Activated CD8-positive, alpha-beta memory T cell treated with anti-CD3 and anti-CD28 coated beads, Interleukin-2, amount 10 ng/mL, durations not matched to agents 7 days and 5 days (primary cell): ENCODE measurements at regions not wholly inside any gene's neighbourhood (a gene's known extent, or its start where the extent isn't known, plus 50 kb on each side); places are given as distances from the start of the nearest gene placed in this dataset.
A peak's percentile ranks its signal among the peaks of the same experiment; 100 is the strongest.

Source experiments
- ATAC-seq: fragments of 150-1000 bp; cut with Tn5 transposase; one replicate; pipeline ENCODE4 v1.10.0; 2021; ENCODE audit warnings: moderate library complexity
- CTCF ChIA-PET: fragments of 350-600 bp; sonication (Branson Sonifier 250); formaldehyde crosslinking; loops from one replicate; lab custom pipeline; 2021; ENCODE audit warnings: antibody characterized with exemption; lab: Charles Lee
- DNase-seq: peaks from one replicate; pipeline ENCODE4 v3.0.0-alpha.2; 2020
- H3K27ac Mint-ChIP-seq: one replicate; pipeline ENCODE4 v1.8.0; 2021; ENCODE audit warnings: mild to moderate bottlenecking, mixed read lengths
- H3K27me3 Mint-ChIP-seq: one replicate; pipeline ENCODE4 v1.8.0; 2021; ENCODE audit warnings: mixed read lengths
- H3K36me3 Mint-ChIP-seq: one replicate; pipeline ENCODE4 v1.8.0; 2021; ENCODE audit warnings: mild to moderate bottlenecking, mixed read lengths
- H3K4me1 Mint-ChIP-seq: one replicate; pipeline ENCODE4 v1.8.0; 2021; ENCODE audit warnings: mixed read lengths
- H3K4me3 Mint-ChIP-seq: one replicate; pipeline ENCODE4 v1.8.0; 2021; ENCODE audit warnings: mild to moderate bottlenecking, moderate library complexity, mixed read lengths
- H3K9me3 Mint-ChIP-seq: one replicate; pipeline ENCODE4 v1.8.0; 2022; ENCODE audit warnings: low read depth, mixed read lengths

DNA sequence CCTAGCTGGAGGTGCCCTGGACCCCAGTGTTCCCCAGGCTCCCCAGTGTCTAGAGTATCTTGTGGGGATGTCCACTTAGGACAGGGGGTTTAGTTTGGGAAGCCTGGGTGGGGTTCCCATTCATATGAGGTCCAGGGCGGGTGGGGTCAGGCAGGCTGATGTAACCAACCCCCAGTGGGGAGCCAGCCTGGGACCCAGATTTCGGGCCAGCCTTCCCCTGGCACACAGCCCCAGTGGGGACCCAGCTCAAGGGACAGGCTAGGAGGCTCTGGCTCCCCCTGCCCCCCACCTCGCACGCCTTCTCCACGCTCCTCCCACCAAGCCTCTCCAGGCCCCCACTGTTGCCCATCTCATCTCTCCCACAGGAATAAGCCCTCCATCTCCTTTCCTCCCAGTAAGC lies 323.5 kb downstream of the UACA start:
- Mint-ChIP-seq H3K36me3 (no peaks in the 10 kb centered on the region), H3K27me3 (peaks cover 52% of the 10 kb centered on the region), H3K4me1 (peaks cover 22% of the 10 kb centered on the region), H3K4me3 (no peak overlapping the region), H3K9me3 (no peaks in the 10 kb centered on the region), H3K27ac (no peak overlapping the region)
- ATAC-seq (no peak), DNase-seq (no peak)
- CTCF ChIA-PET: interaction anchor here (0.9 kb wide), 1 partner anchor 17 kb away, joined by 3 read pairs; no protein-coding TSS in a partner anchor

- no peaks in the 10 kb centered on the region for H3K36me3 Mint-ChIP-seq
- ATAC-seq (no peak), DNase-seq (no peak)
- H3K4me3 Mint-ChIP-seq: no peak overlapping the region
- CTCF ChIA-PET: no interaction called here
- H3K27me3 Mint-ChIP-seq: peaks cover 49% of the 10 kb centered on the region
- peaks cover 24% of the 10 kb centered on the region for H3K4me1 Mint-ChIP-seq
- H3K27ac Mint-ChIP-seq: no peak overlapping the region
- no peaks in the 10 kb centered on the region for H3K9me3 Mint-ChIP-seq
Observed at GRCh38 chr15:70439304-70439877, 324.0 kb downstream of the UACA start.

GRCh38 chr15:70438776-70439175 lies 324.6 kb downstream of the UACA start:
- no peak overlapping the region for H3K27ac Mint-ChIP-seq
- H3K9me3 Mint-ChIP-seq: no peaks in the 10 kb centered on the region
- CTCF ChIA-PET: no interaction called here
- peaks cover 24% of the 10 kb centered on the region for H3K4me1 Mint-ChIP-seq
- no peak for ATAC-seq
- no peaks in the 10 kb centered on the region for H3K36me3 Mint-ChIP-seq
- peaks cover 45% of the 10 kb centered on the region for H3K27me3 Mint-ChIP-seq
- no peak for DNase-seq
- H3K4me3 Mint-ChIP-seq: no peak overlapping the region

DNA sequence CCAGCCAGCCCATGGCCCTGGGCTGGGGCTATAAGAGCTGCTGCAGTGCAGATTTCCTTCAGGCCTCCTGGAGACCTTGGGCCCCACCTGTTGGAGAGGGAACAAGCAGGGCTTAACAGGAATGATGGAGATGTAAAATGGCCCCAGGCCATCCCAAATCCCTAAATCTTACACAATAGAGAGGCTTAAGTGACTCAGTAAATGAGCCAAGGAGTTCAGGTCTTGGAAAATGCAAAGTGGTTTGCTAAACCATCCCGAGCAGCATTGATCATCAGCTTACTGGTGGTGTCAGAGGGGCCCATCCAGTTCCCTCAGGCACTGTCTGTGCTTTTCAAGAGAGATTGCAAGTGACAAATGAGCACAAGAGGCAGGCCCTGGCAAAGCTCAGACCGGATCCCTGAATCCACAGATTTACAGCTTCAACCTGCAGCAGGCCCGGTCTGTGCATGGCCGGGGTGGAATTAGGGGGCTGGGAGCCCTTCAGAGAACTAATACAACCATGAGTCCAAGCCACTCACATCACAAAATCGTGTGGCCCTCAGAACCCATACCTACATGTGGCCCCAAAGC lies 325.4 kb downstream of the UACA start:
- Mint-ChIP-seq H3K9me3 (no peaks in the 10 kb centered on the region), H3K4me3 (no peak overlapping the region), H3K27ac (no peak overlapping the region), H3K27me3 (peaks cover 41% of the 10 kb centered on the region), H3K36me3 (no peaks in the 10 kb centered on the region), H3K4me1 (peaks cover 24% of the 10 kb centered on the region)
- DNase-seq: no peak
- CTCF ChIA-PET: no interaction called here
- ATAC-seq: no peak

- peaks cover 40% of the 10 kb centered on the region for H3K27me3 Mint-ChIP-seq
- no peak for ATAC-seq
- H3K36me3 Mint-ChIP-seq: no peaks in the 10 kb centered on the region
- DNase-seq: no peak
- peaks cover 24% of the 10 kb centered on the region for H3K4me1 Mint-ChIP-seq
- H3K27ac Mint-ChIP-seq: no peak overlapping the region
- H3K4me3 Mint-ChIP-seq: no peak overlapping the region
- CTCF ChIA-PET: interaction anchor here (1.4 kb wide), 1 partner anchor 23 kb away, joined by 4 read pairs; no protein-coding TSS in a partner anchor
- H3K9me3 Mint-ChIP-seq: no peaks in the 10 kb centered on the region
Observed at GRCh38 chr15:70437089-70437488, 326.3 kb downstream of the UACA start.

DNA sequence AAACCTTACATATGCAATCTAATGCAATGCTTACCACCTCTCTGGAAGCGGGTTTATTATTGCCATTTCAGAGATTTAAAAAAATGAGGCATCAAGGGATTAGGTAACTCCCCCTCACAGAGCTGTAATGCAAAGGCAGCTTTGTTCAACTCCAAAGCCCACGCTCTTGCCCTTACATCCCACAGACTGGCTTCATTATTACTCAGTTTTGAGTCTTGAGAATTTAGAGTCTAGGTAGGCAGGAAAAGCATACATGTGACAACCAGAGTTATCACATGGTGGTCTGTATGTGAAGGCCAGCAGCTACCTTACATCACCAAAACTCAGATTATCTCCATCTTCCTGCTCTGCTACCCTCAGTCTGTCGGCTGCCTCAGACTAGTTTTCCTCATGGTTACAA lies 326.9 kb downstream of the UACA start:
- ATAC-seq (peak; percentile 66), DNase-seq (peak; percentile 56)
- Mint-ChIP-seq H3K27me3 (peaks cover 40% of the 10 kb centered on the region), H3K27ac (no peak overlapping the region), H3K4me3 (no peak overlapping the region), H3K36me3 (no peaks in the 10 kb centered on the region), H3K9me3 (no peaks in the 10 kb centered on the region), H3K4me1 (peaks cover 24% of the 10 kb centered on the region)
- CTCF ChIA-PET: interaction anchor here (1.4 kb wide), 1 partner anchor 24 kb away, joined by 4 read pairs; no protein-coding TSS in a partner anchor

- H3K27ac Mint-ChIP-seq: no peak overlapping the region
- H3K36me3 Mint-ChIP-seq: no peaks in the 10 kb centered on the region
- H3K4me1 Mint-ChIP-seq: peaks cover 24% of the 10 kb centered on the region
- DNase-seq (no peak), ATAC-seq (no peak)
- CTCF ChIA-PET: interaction anchor here (1.4 kb wide), 1 partner anchor 24 kb away, joined by 4 read pairs; no protein-coding TSS in a partner anchor
- H3K9me3 Mint-ChIP-seq: no peaks in the 10 kb centered on the region
- H3K27me3 Mint-ChIP-seq: peaks cover 40% of the 10 kb centered on the region
- H3K4me3 Mint-ChIP-seq: no peak overlapping the region
Observed at GRCh38 chr15:70435872-70436271, 327.5 kb downstream of the UACA start.

DNA sequence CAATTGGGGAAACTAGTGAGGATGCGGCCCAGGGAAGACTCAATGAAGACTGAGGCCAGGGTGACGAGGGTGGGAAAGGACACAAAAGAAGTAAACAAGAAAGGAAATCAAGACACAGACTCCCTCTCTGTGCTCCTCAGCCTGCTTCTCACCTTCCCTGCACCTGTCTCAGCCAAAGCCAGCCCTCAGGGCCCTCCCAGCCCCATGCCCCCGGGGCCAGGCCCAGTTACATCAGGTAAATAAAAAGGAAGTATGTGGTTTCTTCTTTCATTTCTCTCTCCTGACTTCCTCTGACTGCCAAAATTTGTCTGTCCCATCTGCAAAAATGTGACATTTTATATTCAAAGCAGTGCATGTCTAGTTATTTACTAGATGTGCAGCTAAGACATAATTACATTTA lies 328.0 kb downstream of the UACA start:
- Mint-ChIP-seq H3K36me3 (no peaks in the 10 kb centered on the region), H3K27ac (no peak overlapping the region), H3K4me3 (no peak overlapping the region), H3K9me3 (no peaks in the 10 kb centered on the region), H3K4me1 (peaks cover 24% of the 10 kb centered on the region), H3K27me3 (peaks cover 36% of the 10 kb centered on the region)
- DNase-seq: no peak
- CTCF ChIA-PET: no interaction called here
- no peak for ATAC-seq

- Mint-ChIP-seq H3K9me3 (no peaks in the 10 kb centered on the region), H3K4me1 (peaks cover 24% of the 10 kb centered on the region), H3K27me3 (peaks cover 45% of the 10 kb centered on the region), H3K36me3 (no peaks in the 10 kb centered on the region), H3K4me3 (no peak overlapping the region), H3K27ac (no peak overlapping the region)
- ATAC-seq (no peak), DNase-seq (no peak)
- CTCF ChIA-PET: interaction anchor here (1.5 kb wide), 1 partner anchor 79 kb away, joined by 4 read pairs; no protein-coding TSS in a partner anchor
Observed at GRCh38 chr15:70433586-70434324, 329.6 kb downstream of the UACA start.

DNA sequence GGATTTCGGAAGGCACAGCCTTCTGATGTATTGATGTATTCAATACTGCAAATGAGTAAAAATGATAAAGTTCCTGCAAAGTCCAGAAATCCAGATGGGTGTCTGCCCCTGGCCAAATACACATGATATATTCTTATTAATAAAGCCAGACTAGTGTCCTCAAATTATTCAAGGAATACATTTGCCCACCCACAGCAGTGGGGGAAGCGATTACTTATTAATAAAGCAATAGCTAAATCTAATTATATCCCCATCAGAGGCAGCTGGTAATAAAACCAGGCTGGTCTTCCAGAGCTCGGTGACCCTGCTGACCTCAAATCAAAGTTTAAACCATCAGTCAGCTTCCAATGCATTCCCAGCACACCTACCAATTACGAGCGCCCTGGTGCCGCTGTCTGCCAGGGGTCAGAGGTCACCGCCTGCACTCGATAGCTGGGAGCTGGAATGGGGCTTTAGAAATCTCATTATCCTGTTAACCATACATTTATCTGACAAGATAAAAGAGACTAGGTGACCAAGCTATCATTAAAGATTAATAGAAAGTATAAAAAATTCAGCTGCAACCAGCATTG lies 330.3 kb downstream of the UACA start:
- H3K4me3 Mint-ChIP-seq: no peak overlapping the region
- no peaks in the 10 kb centered on the region for H3K9me3 Mint-ChIP-seq
- H3K27me3 Mint-ChIP-seq: peaks cover 48% of the 10 kb centered on the region
- ATAC-seq: no peak
- H3K4me1 Mint-ChIP-seq: peaks cover 24% of the 10 kb centered on the region
- no peak overlapping the region for H3K27ac Mint-ChIP-seq
- H3K36me3 Mint-ChIP-seq: peaks cover 3% of the 10 kb centered on the region
- CTCF ChIA-PET: interaction anchor here (1.5 kb wide), 1 partner anchor 80 kb away, joined by 4 read pairs; no protein-coding TSS in a partner anchor
- no peak for DNase-seq

- H3K4me1 Mint-ChIP-seq: peaks cover 20% of the 10 kb centered on the region
- CTCF ChIA-PET: no interaction called here
- no peak for ATAC-seq
Observed at GRCh38 chr15:70431854-70432253, 331.5 kb downstream of the UACA start.

DNA sequence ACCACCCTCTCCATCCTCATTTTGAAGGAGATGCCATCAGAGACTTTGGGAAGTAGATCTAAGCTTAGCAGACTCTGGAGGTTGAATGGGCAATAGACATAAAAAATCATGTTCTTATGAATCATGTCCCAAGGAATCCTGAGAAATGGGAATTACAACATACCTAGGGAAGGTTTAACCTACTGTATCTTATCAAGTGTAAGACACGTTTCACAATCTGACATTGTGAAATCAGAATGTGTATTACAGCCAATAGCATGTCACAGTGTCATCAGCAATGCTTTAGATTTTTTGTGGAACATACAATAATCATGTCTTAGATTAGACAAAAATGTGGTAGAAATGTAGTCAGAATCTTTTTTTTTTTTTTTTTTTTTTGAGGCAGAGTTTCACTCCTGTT lies 332.4 kb upstream of the TLE3 start:
- Mint-ChIP-seq H3K27me3 (peaks cover 44% of the 10 kb centered on the region), H3K4me1 (peaks cover 12% of the 10 kb centered on the region), H3K9me3 (no peaks in the 10 kb centered on the region), H3K27ac (no peak overlapping the region), H3K4me3 (no peak overlapping the region), H3K36me3 (peaks cover 4% of the 10 kb centered on the region)
- no peak for DNase-seq
- no peak for ATAC-seq
- CTCF ChIA-PET: no interaction called here

More at GRCh38 chr15:70431854-70432253, 331.5 kb downstream of the UACA start:
- Mint-ChIP-seq H3K27ac (no peak overlapping the region), H3K9me3 (no peaks in the 10 kb centered on the region), H3K27me3 (peaks cover 44% of the 10 kb centered on the region), H3K36me3 (peaks cover 4% of the 10 kb centered on the region), H3K4me3 (no peak overlapping the region)
- DNase-seq: no peak

DNA sequence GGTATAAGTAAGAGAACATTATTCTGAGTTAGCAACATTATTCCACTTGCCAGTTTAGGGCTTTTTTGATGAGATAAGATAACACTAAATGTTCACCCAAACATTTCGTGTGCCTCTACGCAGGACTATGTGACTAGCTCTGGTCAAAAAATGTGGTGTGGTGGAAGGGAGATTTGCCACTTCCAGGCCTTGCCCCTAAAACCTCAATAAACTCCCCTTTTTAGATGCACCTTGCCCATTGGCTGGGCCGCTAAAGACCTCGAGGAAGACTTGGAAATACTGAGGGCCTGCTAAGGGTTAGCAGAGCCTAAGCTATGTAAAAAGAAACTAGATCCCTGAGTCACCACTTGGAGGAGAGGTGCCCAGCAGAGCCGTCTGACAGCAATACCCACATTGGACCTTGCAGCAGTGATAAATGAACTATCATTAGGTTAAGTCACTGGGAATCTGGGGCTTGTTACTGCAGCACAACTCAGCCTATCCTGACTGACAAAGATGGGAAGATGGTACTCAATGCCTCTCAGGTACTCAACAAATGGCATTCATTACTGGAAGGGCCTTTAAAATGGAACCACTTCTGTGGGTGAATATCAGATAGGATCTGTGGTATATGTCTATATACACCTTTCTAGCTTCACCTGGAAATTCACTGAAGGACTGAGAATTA lies 331.5 kb upstream of the TLE3 start:
- H3K27me3 Mint-ChIP-seq: peaks cover 45% of the 10 kb centered on the region
- H3K27ac Mint-ChIP-seq: no peak overlapping the region
- ATAC-seq (no peak), DNase-seq (no peak)
- peaks cover 7% of the 10 kb centered on the region for H3K36me3 Mint-ChIP-seq
- no peak overlapping the region for H3K4me3 Mint-ChIP-seq
- peaks cover 16% of the 10 kb centered on the region for H3K4me1 Mint-ChIP-seq
- CTCF ChIA-PET: no interaction called here
- H3K9me3 Mint-ChIP-seq: no peaks in the 10 kb centered on the region
